CD4-positive, alpha-beta T cell treated with Interleukin-10 for 1 hour (primary cell): ENCODE measurements at regions not wholly inside any gene's neighbourhood (a gene's known extent, or its start where the extent isn't known, plus 50 kb on each side); places are given as distances from the start of the nearest gene placed in this dataset.

ENCODE experiments used
- DNase-seq: peaks from one replicate; pipeline ENCODE4 v3.0.0-alpha.2; 2020

DNA sequence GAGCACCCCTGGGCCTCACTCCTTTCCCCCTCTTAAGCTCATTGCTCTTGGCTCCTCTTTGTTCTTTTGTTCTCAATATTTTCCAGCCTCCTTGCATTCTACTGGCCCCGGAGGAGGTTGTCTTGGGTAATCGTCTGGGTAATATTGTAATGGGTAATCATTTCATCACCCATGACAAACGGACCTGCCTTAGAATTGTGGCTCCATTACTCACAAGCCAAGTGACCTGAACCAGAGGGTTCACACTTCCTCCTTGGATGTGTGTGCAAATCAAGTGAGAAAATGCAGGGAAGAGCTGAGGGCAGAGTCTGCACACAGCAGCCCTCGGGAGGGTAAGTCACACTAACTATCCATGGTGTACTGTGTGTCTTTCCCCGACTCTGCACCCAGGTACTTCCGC, 305.0 kb downstream of the BUD13 start:
- no peak for DNase-seq

DNA sequence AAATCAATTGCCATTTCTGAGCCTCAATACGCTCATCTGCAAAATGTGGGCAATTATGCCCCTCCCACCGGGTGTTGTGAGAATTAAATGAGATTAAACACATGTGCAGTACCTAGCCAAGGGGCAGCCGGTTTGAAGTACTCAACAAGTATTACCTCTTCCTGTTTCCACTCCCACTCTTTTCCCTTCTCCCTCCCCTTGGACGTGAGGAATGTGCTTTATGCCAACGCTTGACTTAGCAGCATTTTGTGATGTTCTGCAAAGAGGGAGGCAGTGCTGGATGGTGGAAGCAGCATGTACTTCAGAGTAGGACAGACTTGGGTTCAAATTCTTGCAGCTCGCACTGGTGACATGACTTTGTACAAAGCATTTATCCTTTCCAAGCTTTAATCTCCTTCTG, 306.0 kb downstream of the BUD13 start:
- DNase-seq, result no peak

DNA sequence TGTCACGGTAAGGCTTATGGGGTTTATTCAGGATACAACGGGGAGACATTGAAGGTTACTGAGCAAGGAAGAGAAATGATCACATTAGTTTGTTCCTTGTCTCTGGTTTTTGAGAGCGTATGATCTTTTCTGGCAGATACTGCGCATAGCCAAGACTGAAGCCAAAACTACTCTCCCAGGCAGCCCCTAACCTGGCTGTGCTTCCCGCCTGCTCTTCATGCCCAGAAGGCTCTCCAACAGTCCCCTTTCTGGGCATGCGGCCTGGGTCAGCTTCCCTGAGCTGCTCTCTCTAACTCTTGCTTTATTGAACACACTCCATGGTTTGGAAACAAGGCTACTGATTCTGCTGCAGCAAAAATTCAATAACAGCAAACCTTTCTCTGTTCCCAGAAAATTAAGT, 306.6 kb downstream of the BUD13 start:
- no peak for DNase-seq

DNA sequence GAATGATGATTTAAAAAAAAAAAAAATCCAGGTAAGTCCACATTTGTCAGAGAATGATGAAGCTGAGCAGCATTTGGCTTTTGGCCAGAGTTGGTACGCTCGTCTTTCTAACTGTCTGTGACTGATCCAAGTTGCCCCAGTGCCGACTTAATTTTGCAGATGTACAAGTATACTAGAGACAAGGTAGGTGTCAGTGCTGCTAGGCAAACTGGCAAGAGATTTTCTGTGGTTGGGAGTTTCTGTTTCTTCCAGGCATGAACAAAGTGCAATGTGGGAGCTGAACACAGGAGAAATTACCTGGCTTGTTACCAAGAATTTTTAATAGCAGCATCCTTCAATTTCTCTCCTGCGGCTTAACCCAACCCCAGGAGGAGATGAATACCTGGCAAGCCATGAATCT, 307.7 kb downstream of the BUD13 start:
- DNase-seq, result no peak

DNA sequence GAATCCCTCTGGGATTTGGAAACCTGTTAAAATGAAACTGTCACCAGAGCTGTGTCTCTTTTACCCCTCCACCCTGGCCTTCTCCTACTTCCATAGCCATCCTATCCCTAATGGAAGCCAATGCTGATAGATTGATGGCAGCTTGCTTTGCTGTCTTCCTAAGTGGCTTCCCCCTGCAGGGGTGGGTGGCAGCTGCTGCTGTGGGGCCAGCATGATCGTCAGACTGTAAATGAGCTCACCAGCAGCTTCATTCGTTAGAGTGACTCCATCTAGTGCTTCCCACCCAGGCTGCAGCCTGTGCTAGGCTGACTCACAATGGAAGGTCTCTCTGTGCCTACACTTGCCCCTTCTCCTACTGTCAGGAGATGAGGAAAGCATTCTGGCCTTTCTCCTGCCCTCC, 311.0 kb downstream of the BUD13 start:
- no peak for DNase-seq

DNA sequence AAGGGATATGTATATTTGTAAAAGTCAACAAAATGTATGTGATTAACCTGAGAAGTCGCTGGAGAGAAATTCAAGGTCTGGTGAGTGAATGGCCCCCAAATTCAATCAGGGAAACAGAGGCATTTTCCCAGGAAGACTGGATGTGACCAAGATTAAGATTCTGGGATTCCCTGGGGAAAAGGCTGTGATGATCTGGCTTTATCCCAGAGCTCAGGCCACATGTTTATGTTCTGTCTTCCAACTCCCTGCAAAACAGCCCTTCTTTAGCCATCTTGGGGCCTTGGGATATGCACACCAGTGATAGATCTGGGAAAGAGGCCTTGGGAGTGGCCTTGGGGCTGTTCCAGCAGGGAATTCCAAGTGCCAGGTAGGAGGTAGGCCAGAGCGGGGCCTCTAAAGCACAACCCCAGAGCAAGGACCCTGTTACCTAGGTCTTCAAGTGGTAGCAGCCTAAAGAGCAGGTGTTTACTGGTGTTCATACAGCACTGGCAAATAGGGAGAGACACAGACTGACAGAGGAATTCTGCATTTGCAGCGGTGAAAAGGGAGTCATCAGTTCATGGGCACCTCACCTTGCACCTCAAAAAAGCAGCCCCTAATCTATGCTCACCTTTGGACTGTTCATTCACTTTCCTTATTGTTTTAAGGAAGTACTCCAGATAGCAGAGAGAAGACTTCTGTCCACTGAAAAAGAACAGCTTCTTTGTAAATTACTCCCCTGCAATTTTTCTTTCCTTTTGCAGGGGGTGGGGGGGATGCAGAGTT, 312.4 kb downstream of the BUD13 start:
- DNase-seq, result no peak

DNA sequence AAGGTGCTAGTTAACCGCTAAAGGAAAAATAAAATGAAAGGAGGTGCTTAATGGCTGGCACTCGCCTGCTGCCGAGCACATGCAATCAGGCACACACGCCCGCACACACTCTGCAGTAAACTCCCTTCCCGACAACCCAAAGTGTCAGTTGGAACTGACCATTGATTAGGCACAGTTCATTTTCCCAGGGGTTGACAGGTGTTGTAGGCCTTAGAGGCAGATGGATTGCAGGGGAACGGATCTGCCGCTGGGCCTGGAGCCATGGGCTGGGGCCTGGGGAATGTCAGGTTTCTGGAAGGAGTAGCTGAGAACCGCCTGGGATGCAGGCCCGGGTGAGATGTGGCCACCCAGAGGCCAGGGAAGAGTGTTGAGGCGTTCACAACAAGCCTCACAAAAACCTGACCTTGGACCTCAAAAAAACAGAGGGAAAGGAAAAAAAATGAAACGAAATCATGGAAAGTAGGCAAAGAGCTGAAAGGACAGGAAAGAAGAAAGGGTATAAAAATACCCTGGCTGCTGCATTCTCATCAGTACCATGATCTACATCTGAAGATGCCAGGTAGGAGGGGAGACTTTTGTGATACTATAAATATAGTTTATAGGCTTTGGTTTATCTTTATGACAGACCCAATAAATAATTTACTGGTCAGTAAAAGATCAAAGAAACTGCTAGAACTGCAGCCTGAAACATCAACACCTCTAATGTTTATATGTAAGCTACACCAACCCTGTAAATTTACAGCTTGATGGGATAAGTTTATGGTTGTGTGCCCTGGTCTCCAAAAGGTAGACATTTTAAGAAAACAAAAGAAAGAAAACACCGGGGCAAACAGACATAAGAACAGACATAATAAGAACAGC, 313.4 kb downstream of the BUD13 start:
- DNase-seq, result no peak

DNA sequence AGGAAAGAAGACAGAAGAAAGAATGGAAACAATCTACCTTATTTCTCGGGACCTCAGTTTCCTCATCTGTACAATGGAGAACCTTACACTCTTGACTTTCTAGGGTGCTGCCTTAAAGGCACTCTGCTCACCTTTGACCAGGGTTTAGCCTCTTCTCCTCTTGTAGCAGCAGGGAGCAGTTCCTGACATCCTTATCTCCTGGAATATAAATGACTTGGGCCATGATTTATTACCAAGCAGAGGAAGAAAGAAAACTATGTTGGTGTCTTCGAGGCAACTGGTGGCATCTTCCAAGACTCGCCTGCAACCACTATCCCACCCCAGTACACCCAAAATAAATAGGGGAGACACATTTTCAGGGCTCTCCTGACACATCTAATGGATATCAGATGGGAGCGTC, 314.2 kb downstream of the BUD13 start:
- DNase-seq, result no peak

DNA sequence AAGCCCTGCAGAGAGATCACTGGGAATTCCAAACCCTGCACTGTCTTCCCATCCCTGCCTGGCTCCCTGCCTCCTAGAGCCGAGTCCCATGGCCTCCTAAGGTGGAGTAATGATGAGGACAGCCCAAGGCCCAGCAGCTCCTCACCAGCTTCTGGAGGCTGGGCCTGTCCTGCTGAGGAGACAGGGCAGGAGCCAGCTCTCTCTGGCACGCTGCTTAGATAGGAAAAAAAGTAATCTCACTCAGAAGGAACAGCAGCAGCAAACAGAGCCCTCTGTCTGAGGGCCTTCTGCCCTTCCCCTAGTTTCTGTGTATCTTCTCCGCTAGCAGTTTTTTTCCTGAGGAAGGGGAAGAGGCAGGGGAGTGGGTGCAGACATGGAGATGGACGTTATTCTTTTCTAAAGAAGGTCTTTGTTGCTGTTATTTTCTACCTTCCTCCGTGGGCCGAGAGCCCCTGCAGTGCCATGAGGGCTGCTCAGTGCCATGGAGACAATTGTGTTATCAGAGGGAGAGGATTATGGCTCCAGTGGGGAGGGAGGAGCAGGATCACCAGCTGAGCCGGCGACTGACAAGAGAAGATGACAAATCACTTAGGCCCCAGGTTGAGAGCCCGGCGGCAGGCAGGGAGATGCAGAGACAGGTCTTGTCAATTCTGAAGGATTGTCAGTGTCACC, 315.3 kb downstream of the BUD13 start:
- DNase-seq, result no peak

DNA sequence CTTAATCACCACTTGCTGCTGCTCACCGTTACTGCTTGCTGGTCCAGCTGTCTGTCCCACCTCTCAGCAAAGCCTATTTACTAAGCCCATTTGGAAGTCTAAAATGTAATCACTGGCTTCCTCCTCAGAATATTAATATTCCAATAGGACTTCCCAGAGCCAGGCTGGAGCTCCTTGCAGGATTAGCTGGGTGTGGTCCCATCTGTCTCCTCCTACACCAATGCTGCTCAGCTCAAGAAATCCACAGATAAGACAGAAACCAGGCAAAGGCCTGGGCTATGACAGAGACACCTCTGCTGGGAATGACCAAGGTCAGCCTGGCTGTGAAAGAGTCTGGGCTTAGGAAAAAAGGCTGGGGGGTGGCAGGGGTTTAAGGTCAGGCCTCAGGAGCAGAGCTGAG, 317.8 kb downstream of the BUD13 start:
- no peak for DNase-seq

DNA sequence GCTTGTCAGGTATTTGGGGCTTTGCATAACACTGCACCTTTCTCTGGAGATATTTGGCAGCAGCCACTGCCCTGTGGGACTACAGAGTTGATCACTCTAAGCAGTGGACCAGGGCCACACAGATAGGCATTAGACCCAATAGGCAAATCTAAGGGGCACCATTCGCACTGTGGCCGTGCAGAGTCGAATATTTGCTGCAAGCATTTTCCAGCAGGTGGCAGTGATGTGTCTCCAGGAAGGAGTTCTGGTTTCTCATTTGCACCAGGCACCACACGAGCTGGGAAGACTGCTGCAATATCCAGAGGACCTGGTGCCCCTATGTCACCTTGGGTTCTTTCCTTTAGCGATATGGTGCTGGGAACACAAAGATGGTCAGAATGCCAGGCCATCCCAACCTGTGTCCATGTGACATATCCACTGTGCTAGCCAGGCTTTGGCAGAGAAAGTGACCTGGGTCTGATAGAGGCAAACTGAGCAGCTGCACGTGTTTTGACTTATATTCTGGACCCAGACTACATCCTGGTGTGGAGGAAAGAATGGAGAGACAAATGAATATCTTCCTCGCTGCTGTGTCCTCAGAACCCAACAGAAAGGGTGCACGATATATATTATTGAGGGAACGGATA, 318.7 kb downstream of the BUD13 start:
- no peak for DNase-seq

DNA sequence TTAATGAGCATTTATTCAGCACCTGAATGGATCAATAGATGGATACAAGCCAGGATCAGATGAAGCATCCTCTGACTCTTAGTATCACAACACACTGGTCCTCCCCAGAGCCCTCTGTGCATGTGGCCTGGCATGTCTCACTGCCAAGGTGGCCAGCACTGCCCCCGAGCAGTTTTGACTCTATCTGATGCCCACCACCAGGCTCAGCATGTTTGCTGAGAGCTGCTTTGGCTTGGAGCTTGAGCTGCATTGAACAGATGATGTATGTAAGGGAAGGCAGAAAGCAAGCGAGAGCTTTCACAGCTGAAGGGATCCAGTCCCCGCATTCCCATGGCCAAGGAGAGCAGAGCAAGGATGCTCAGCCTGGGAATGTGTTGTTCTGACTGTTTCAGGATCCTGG, 320.3 kb downstream of the BUD13 start:
- DNase-seq, result no peak

DNA sequence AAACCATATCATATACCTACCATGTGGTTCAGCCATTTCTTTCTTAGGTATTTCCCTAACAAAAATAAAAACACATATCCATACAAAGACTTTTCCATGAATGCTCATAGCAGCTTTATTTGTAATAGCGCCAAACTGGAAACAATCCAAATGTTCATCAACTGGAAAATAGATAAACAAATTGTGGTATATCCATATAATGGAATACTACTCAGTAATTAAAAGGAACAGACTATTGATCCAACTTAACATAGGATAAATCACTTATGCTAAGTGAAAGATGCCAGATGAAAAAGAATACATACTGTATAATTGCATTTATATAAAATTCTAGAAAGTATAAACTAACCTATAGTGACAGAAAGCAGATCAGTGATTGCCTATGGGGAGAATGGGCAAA, 323.3 kb downstream of the BUD13 start:
- no peak for DNase-seq

DNA sequence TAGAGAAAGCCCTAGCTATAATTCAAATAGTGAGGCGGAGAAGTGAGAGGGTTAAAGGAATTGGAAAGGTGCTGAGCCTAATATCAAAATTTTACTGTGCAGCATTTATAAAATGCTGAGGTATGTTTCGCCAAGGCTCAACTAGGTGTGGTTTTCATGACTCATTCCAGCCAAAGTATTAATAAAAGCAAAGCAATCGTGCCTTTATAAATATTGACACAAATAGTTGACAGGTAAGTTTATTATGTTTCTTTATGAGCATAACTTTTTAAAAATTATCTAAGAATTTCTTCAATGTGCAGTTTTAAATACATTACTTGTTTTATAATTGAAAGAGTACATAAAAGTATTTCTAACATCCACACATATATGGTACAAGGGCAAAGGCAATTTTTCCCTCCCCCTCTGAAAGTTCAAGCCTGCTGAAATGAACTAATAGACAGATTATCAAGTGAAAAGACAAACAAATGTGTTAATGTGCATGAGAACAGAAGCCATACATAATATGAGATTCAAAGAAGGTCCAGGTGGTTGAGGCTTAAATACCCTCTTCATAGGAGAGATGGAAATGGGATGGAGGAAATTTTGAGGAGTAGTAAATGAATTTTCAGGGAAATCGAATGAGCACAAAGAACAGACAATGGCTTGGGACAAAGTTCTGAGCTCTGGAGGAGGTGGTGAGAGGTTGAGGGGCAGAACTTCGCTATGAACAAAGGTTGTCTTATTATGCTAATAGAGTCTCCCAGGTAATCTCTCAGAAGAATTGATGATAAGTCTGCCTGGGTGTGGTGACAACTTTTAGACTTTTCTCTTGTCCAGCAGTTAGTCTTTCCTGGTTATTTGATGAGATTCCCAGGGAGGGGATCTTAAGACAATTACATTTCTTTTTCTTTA, 326.5 kb downstream of the BUD13 start:
- no peak for DNase-seq

DNA sequence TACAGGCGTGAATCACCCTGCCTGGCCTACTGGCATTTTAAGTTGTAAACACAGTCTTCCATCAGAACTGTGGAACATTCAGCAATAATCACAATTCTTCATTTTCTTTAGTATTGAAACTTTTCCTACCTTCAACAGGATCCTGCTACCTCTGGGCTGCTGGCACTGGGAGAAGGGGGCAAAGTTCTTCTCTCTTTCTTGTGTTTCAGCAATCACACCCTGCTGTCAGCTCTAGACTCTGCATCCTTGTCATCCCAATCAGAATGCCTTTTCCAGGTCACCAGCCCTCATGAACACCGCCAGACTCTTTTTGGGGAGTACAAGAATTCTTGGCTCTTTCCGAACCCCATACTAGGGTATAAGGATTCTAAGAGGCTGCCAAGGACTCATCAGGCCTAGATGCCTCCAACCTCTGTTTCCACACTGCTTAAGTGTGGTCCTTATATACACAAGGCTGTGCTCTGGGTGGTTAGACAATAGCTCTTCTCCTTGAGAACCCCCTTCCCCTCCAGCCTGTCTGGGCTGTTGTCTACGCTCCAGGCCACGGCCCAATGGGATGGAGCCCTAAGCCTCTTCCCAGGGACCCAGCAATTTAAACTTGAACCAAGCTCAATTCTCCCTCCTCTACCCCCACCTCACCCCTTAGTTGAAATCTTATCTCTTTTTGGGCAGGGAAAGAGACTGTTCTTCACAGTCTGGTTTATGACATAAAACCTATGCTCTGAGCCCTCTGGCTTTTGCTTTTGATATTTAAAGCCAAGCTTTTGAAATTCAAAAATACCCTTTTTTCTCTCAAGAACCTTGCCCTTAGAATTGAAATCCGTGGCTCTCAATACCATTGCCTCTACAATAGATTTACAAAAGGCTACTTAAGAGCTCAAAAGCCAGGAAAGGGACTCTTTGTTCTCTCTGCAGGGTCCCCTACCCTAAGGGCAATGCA, 327.4 kb downstream of the BUD13 start:
- DNase-seq, result no peak

DNA sequence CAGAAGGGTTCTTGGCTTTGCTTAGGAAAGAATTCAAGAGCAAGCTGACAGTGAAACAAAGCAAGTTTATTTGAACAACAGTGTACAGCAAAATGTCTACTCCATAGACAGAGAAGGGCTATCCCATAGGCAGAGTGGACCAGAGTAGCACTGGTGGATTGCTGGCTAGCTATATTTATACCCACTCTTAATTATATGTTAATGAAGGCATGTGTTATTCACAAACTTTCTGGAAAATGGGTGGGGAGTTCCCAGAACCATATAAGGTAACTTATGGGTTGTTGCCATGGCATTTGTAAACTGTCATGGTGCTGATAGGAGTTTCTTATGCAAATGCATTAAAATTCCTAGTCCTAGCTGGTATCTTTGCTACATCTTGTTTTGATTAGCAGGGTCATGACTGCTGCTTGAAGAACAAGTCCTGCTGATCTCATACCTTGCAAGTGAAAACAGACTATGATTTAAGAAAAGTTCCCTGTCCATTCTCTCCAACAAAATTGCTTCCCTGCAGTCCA, 330.5 kb downstream of the BUD13 start:
- DNase-seq, result no peak

DNA sequence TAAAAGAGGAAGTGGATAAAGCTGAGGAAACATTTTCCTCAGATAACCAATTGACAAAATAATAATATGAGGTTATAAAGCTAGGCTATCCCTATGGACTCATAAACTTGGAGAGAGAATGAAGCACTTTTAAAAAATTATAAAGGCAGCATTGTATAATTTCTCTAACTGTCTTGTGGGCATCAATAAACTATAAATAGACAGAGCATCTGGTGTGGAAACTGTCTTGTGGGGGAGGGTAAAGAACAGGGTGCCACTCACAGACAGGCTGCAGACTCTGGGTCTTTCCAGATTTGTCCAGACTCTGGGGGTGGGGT, 333.5 kb downstream of the BUD13 start:
- no peak for DNase-seq

DNA sequence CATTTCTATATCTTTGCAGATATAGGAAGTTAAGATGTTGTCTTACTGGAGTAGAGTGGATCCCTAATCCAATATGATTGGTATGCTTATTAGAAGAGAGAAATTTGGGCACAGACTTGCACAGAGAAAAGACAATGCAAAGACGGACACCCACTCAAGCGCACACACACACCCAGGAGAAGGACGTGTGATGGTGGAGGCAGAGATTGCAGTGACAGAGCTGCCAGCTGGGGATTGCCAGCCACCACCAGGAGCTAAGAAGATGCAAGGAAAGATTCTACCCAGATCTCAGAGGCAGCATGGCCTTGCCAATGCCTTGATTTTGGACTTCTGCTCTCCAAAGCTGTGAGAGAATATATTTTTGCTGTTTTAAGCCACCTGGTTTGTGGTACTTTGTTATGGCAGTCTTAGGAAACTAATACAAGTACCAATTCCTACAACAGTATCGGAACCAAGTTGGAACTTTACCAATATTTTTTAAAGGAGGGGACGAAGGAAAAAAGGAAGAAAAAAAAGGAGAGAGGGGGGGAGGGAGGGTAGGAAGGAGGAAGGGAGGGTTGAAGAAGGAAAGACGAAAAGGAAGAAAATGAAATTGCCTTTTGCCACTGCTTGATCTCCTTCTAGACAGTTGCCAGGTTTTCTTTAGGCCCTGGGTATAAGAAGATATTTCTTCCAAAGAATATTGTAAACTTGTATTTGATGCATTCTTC, 334.0 kb downstream of the BUD13 start:
- no peak for DNase-seq

DNA sequence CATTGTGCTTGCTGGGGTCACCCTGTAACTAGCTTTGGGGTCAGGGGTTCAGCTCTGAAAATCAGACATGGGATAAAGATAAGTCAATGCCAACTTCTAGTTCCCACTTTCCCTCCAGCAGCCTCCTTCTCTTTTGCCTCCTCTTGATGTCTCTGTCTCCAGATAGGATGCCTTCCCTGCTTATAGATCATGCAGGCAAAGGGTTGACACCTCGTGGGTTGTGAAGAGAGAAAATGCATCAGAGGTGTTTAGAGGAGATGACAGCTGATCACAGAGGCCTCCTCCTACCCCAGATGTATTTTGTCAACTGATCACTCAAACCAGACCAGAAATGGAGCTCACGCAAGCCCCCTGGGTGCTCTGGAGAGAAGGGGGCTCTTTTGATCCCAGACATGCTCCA, 337.8 kb downstream of the BUD13 start:
- no peak for DNase-seq

DNA sequence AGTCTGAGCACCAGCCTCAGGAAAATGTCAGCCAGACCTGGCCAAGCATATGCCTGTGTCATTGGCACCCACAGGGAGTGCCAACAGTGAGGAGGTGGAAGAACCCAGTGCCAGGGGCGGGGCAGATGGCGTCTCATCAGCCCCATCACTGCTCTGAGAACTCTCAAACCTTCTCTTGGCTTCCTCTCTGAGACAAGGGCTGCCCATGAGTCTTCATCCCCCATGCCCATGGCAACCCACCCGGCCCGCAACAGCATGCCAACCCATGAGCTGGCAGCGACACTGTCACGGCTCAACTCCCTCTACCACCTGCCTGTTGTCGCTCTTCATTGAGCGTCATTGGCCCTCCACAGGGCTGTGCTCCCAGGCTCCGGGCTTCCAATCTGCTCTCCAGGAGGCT, 340.5 kb downstream of the BUD13 start:
- DNase-seq, result no peak
